ENCODE measurements at regions not wholly inside any gene's neighbourhood (a gene's known extent, or its start where the extent isn't known, plus 50 kb on each side); places are given as distances from the start of the nearest gene placed in this dataset.

GRCh38 chr2:224109751-224110150 lies 70.7 kb upstream of the SERPINE2 start:
- Histone ChIP-seq H3K79me2 (ENCODE audit: insufficient read depth, low read length) (no peaks in the 10 kb centered on the region), H3K9ac (ENCODE audit: low read length) (no peak overlapping the region), H3K4me3 (ENCODE audit: low read depth, low read length, poor library complexity, severe bottlenecking) (no peak overlapping the region), H3K9me3 (ENCODE audit: low read length) (no peaks in the 10 kb centered on the region), H3F3A (ENCODE audit: insufficient read depth, low read length) (no peaks in the 10 kb centered on the region), H3K36me3 (ENCODE audit: insufficient read depth, low read length) (no peaks in the 10 kb centered on the region), H3K4me1 (ENCODE audit: insufficient read depth, low read length, severe bottlenecking) (no peaks in the 10 kb centered on the region), H3K4me2 (ENCODE audit: low read length) (no peak overlapping the region), H2AFZ (ENCODE audit: low read length) (no peak overlapping the region), H3K9me2 (ENCODE audit: low read depth, low read length) (no peaks in the 10 kb centered on the region), H3K27me3 (ENCODE audit: insufficient read depth, low read length) (no peaks in the 10 kb centered on the region), H4K20me1 (ENCODE audit: insufficient read depth, low read length) (no peaks in the 10 kb centered on the region), H3K27ac (ENCODE audit: low read depth, low read length, poor library complexity, severe bottlenecking) (no peak overlapping the region)
- TF ChIP-seq EZH2 (IDR thresholded peaks at IDR 0.05; ENCODE audit: borderline replicate concordance, low read length) = no peak

DNA sequence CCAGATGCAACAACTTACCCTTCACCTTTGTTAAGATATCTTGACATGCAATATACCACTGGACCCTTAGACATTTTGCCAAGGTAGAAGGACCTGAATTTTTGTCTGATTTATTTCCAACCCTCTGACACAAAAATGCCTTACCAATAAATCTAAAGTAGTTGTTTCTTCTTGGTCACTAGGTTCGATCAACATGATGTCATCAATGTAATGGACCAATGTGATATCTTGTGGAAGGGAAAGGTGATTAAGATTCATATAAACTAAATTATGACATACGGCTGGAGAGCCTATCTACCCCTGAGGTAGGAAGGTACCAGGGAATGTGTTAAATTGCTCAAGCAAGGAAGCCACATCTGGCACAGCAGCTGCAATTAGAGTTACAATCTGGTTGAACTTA lies 67.7 kb upstream of the SERPINE2 start:
- TF ChIP-seq EZH2 (IDR thresholded peaks at IDR 0.05; ENCODE audit: borderline replicate concordance, low read length) = no peak
- TF ChIP-seq, protein P1, sequence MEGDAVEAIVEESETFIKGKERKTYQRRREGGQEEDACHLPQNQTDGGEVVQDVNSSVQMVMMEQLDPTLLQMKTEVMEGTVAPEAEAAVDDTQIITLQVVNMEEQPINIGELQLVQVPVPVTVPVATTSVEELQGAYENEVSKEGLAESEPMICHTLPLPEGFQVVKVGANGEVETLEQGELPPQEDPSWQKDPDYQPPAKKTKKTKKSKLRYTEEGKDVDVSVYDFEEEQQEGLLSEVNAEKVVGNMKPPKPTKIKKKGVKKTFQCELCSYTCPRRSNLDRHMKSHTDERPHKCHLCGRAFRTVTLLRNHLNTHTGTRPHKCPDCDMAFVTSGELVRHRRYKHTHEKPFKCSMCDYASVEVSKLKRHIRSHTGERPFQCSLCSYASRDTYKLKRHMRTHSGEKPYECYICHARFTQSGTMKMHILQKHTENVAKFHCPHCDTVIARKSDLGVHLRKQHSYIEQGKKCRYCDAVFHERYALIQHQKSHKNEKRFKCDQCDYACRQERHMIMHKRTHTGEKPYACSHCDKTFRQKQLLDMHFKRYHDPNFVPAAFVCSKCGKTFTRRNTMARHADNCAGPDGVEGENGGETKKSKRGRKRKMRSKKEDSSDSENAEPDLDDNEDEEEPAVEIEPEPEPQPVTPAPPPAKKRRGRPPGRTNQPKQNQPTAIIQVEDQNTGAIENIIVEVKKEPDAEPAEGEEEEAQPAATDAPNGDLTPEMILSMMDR (IDR thresholded peaks at IDR 0.05; ENCODE audit: low read length) = no peak
- Histone ChIP-seq H4K20me1 (ENCODE audit: insufficient read depth, low read length) (no peaks in the 10 kb centered on the region), H3K27ac (ENCODE audit: low read depth, low read length, poor library complexity, severe bottlenecking) (no peak overlapping the region), H3F3A (ENCODE audit: insufficient read depth, low read length) (no peaks in the 10 kb centered on the region), H3K27me3 (ENCODE audit: insufficient read depth, low read length) (no peaks in the 10 kb centered on the region), H3K9me2 (ENCODE audit: low read depth, low read length) (no peaks in the 10 kb centered on the region), H3K9me3 (ENCODE audit: low read length) (no peaks in the 10 kb centered on the region), H3K4me3 (ENCODE audit: low read depth, low read length, poor library complexity, severe bottlenecking) (no peak overlapping the region), H3K36me3 (ENCODE audit: insufficient read depth, low read length) (no peaks in the 10 kb centered on the region), H3K9ac (ENCODE audit: low read length) (no peak overlapping the region), H3K4me2 (ENCODE audit: low read length) (no peak overlapping the region), H3K4me1 (ENCODE audit: insufficient read depth, low read length, severe bottlenecking) (no peaks in the 10 kb centered on the region), H3K79me2 (ENCODE audit: insufficient read depth, low read length) (no peaks in the 10 kb centered on the region), H2AFZ (ENCODE audit: low read length) (no peak overlapping the region)

DNA sequence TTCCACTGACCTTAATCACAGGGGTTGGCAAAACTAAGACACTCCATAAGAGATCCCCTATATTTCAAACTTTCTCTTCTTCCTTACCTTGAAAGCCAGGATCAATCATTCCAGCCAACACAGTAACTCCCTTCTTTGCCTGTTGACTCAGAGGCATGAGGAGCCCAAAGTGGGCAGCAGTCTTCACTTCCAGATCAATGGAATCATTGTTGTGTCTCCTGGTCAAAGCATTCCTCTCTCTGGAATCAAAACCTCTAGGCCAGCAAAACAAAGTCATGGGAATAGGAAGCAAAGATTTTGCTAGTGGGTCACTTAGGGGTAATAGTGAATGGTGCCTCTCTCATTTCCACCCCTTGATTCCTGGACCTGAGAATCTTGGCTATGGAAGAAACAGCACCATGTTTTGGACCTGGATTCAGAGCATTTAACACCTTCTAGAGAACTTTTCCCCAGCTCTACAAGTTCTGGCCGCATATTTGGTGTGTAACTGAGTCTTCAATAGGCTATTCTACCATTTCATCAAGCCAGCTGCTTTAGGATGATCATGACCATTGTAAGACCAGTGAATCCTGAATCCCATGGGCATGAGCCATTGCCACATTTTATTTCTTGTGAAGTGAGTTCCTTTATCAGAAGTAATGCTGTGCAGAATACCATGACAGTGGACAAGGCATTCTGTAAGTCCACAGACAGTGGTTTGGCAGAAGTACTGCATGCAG lies 65.7 kb upstream of the SERPINE2 start:
- TF ChIP-seq, protein P1 (IDR thresholded peaks at IDR 0.05; ENCODE audit: low read length) = no peak
- no peak for TF ChIP-seq EZH2 (IDR thresholded peaks at IDR 0.05; ENCODE audit: borderline replicate concordance, low read length)
- Histone ChIP-seq H4K20me1 (ENCODE audit: insufficient read depth, low read length) (no peaks in the 10 kb centered on the region), H3K27me3 (ENCODE audit: insufficient read depth, low read length) (no peaks in the 10 kb centered on the region), H3K27ac (ENCODE audit: low read depth, low read length, poor library complexity, severe bottlenecking) (no peak overlapping the region), H3K4me2 (ENCODE audit: low read length) (no peak overlapping the region), H3F3A (ENCODE audit: insufficient read depth, low read length) (no peaks in the 10 kb centered on the region), H3K4me3 (ENCODE audit: low read depth, low read length, poor library complexity, severe bottlenecking) (no peak overlapping the region), H3K36me3 (ENCODE audit: insufficient read depth, low read length) (no peaks in the 10 kb centered on the region), H2AFZ (ENCODE audit: low read length) (no peak overlapping the region), H3K9ac (ENCODE audit: low read length) (no peak overlapping the region), H3K9me3 (ENCODE audit: low read length) (no peaks in the 10 kb centered on the region), H3K79me2 (ENCODE audit: insufficient read depth, low read length) (no peaks in the 10 kb centered on the region), H3K9me2 (ENCODE audit: low read depth, low read length) (no peaks in the 10 kb centered on the region), H3K4me1 (ENCODE audit: insufficient read depth, low read length, severe bottlenecking) (no peaks in the 10 kb centered on the region)

DNA sequence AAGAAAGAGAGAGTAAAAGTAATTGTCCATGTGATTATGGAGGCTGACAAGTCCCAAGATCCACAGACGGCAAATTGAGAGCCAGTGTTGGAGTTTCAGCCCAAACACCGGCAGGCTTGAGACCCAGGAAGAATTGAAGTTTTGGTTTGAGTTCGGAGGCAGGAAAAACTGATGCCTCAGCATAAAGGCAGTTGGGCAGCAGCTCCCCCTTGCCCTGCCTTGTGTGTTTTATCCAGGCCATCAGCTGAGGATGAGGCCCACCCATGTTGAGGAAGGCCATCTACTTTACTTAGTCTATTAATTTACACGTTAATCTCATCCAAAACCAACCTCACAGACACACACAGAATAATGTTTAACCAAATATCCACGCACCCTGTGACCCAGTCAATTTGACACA lies 64.6 kb upstream of the SERPINE2 start:
- H3K9me3 ChIP-seq (ENCODE audit: low read length) = no peaks in the 10 kb centered on the region
- TF ChIP-seq EZH2 (IDR thresholded peaks at IDR 0.05; ENCODE audit: borderline replicate concordance, low read length) = no peak
- TF ChIP-seq, protein P1 (IDR thresholded peaks at IDR 0.05; ENCODE audit: low read length) = no peak
- no peak overlapping the region for H3K27ac ChIP-seq (ENCODE audit: low read depth, low read length, poor library complexity, severe bottlenecking)

More for the DNA sequence above, 64.6 kb upstream of the SERPINE2 start:
- H3K4me3 ChIP-seq (ENCODE audit: low read depth, low read length, poor library complexity, severe bottlenecking) = no peak overlapping the region
- no peak overlapping the region for H3K4me2 ChIP-seq (ENCODE audit: low read length)
- H3K4me1 ChIP-seq (ENCODE audit: insufficient read depth, low read length, severe bottlenecking) = no peaks in the 10 kb centered on the region
- H3K36me3 ChIP-seq (ENCODE audit: insufficient read depth, low read length) = no peaks in the 10 kb centered on the region
- H3F3A ChIP-seq (ENCODE audit: insufficient read depth, low read length) = no peaks in the 10 kb centered on the region
- no peaks in the 10 kb centered on the region for H3K79me2 ChIP-seq (ENCODE audit: insufficient read depth, low read length)
- H3K27me3 ChIP-seq (ENCODE audit: insufficient read depth, low read length) = no peaks in the 10 kb centered on the region
- H3K9ac ChIP-seq (ENCODE audit: low read length) = no peak overlapping the region
- H4K20me1 ChIP-seq (ENCODE audit: insufficient read depth, low read length) = no peaks in the 10 kb centered on the region
- H2AFZ ChIP-seq (ENCODE audit: low read length) = no peak overlapping the region
- H3K9me2 ChIP-seq (ENCODE audit: low read depth, low read length) = no peaks in the 10 kb centered on the region

Measured in OCI-LY1 (cell line).